Tibial nerve (tissue), 4 donors: ENCODE measurements at regions not wholly inside any gene's neighbourhood (a gene's known extent, or its start where the extent isn't known, plus 50 kb on each side); places are given as distances from the start of the nearest gene placed in this dataset.
"Not testable (repeated sequence)": the region's sequence is repeated elsewhere in the genome, so short reads cannot be mapped to it uniquely, and the experiment has no call there.

Source experiments
- EP300 ChIP-seq, 2 donors: sonication (generic); formaldehyde crosslinking; IDR thresholded peaks; one replicate each; pipeline ENCODE4 v1.6.1; 2017; ENCODE audit warnings: antibody characterized with exemption in 2 of 2, mild to moderate bottlenecking in 1 of 2
- POLR2A ChIP-seq, 2 donors: fragments of 450-650 bp; IDR thresholded peaks; one replicate each; pipeline ENCODE4 v1.6.1; 2017; ENCODE audit warnings: antibody characterized with exemption in 2 of 2, mild to moderate bottlenecking in 2 of 2, moderate library complexity in 2 of 2
- TF ChIP-seq, protein P1 (sequence below), 5 experiments: fragments of 200-600 bp in 3 of 5; fragments of 450-650 bp in 2 of 5; sonication (generic) in 3 of 5; IDR thresholded peaks; one replicate each; pipeline ENCODE4 v1.5.1; 2016 to 2019; ENCODE audit warnings: antibody characterized with exemption in 5 of 5, mild to moderate bottlenecking in 3 of 5, moderate library complexity in 2 of 5

GRCh38 chrX:118295818-118296217 is 50.1 kb upstream of the WDR44 start:
- TF ChIP-seq, protein P1, sequence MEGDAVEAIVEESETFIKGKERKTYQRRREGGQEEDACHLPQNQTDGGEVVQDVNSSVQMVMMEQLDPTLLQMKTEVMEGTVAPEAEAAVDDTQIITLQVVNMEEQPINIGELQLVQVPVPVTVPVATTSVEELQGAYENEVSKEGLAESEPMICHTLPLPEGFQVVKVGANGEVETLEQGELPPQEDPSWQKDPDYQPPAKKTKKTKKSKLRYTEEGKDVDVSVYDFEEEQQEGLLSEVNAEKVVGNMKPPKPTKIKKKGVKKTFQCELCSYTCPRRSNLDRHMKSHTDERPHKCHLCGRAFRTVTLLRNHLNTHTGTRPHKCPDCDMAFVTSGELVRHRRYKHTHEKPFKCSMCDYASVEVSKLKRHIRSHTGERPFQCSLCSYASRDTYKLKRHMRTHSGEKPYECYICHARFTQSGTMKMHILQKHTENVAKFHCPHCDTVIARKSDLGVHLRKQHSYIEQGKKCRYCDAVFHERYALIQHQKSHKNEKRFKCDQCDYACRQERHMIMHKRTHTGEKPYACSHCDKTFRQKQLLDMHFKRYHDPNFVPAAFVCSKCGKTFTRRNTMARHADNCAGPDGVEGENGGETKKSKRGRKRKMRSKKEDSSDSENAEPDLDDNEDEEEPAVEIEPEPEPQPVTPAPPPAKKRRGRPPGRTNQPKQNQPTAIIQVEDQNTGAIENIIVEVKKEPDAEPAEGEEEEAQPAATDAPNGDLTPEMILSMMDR (IDR thresholded peaks at IDR 0.05), result not testable (repeated sequence)
- TF ChIP-seq POLR2A, EP300 (IDR thresholded peaks at IDR 0.05): not testable (repeated sequence)
